ENCODE measurements at regions not wholly inside any gene's neighbourhood (a gene's known extent, or its start where the extent isn't known, plus 50 kb on each side); places are given as distances from the start of the nearest gene placed in this dataset.
A peak's percentile ranks its signal among the peaks of the same experiment; 100 is the strongest.

DNA sequence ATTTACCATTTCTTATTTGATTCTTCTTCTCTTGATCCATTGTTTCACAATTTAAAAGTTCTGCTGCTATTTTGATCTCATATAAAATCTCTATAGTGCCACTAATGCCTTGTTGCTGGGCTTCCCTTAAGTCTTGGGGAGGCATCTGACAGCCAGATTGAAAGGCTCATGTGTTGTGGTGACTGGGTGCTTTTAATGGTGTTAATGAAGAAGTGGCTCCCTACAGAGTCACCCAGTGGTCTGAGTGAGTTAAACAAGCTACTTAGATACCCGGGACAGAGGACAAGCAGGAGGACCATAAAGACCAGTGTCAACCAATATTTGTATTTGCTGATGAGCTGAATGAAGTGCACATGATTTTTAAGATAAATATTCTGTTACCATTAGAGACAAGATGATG, 176.4 kb upstream of the HABP2 start:
- DNase-seq, result no peak

DNA sequence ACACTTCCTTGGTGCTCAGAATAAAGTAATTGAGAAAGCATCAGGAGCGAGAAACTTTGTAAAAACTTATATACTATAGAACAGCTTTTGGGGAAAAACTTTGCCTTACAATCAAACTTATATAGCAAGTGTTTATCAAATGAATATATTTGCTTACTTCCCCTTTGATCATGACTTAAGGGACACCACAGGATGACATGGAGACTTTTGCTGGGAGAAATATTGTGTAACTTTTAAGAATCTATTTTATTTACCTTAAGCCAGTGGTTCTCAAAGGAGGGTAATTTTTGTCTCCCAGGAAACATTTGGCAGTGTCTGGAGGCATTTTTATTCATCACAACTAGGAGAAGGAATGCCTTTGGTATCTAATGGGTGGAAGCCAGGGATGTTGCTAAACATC, 173.8 kb upstream of the HABP2 start:
- no peak for DNase-seq

DNA sequence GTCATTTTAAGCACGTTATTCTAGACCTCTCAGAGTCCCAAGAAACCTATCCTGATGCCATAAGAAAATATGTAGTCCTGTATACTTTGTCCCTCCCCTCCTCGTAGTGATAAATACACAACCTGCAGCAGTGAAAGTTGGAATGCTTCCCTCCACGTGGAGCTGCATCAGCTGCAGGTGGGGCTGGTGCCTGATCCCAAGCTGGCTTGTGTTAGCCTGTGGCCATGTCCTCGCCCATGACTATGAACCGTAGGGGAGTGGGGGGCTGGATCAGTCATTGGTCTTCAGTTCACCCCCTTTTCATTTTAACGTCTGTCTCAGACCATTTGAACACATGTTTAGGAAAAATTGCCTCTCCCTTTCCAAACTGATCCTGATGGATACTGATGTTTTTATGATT, 171.4 kb upstream of the HABP2 start:
- DNase-seq, result no peak

DNA sequence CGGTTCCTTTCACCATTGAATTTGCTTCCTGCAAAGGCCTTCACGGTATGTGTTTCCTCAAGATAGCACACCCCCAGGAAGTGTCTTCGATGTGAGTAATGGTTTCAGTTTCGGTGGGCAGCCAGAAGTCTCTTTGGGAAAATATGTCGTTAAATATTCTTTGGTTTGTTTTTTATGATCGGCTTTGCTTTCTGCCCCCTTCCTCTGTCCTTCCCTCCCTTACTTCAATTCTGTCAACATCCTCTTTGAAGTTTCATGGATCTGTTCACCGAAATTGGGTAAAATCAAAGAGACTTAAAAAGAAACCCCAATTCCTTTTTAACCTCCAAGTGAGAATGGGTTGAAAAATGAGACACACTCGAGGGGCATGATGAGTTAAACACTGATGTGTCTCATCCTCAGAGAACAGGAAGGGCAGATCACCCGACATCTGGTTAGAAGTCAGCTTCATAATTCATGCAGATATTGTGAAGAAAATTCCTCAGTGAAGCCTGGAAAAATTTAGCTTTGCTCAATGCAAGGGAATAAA, 170.8 kb upstream of the HABP2 start:
- no peak for DNase-seq

DNA sequence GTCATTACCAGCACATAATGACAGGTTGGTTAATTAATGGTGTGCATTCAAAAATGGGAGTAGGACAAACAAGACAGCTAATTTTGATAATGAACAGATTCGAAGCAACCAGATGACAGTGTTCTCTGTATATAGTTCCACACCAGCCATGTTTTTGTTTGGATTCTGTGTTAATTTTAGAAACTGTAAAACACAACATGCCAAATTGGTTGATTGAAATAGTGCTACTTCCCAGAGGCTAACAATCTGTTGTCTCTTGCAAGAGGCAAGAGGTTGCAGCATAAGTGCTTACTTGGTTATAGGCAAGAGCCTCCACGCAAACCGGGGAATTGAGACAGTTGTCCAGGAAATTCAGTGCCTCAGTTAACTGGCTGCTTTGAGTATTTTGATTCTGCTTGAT, 170.2 kb upstream of the HABP2 start:
- no peak for DNase-seq

DNA sequence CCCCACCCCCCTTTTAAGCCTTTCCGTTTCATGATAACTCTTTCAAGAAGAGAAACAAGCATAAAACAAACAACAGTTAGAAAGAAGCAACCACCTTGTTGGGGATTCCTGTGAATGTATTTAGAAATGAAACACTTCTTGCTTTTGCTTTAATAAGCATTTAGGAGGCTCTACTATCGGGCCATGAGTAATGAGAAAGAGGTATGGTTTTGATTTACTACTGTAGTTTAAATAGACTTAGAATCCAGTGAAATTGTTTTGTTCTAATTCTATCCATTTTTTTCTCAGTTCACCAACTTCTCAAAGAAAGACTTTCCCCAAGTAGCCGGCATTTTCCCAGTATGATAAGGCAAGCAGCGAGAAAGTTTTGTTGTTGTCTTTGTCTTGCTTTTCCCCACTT, 168.7 kb upstream of the HABP2 start:
- no peak for DNase-seq

DNA sequence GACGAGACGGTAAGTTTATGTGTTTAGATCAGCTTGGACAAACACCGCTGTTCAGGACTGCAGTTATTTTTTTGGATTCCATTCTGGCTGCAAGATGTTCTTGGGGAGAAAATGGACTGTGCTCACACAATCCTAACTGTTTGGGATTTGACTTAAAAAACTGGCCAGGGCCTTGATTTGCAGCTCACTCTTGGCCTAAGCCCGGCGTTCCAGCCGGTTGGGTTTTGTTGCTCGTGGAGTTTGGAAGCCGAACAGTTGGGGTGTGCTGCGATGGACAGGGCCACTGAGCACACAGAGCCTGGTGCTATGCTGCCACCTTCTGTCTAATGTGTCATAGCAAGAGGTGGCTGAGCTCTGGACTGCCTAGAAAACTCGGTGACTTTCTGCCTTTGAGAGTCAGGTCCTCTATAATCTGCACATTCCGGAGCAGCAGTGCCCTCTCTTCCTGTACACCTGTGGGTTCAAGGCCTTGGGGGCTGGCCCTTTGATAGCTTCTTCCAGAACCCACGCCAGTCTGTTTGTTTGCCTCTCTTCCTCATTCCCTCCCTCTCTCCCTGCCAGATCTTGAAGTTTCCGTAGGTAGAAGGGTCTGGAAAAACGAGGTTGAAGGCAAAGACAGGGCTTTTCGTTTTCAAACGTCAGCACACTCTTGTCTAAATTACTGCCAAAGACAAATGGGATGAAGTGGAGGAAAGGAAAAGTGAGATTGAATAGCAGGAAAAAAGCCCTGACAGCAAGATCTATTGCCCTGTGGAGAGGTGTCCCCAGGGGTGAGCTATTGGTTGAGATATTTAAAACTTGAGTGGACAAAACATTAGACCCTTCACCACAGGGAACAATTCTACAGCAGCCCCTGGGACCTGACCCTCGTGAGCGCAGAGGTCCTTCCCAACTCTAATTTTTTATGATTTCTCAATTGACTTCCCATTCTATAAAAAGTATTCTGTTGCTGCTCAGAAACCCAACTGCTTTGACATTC, 167.5 kb upstream of the HABP2 start:
- peak; percentile 2 to 59 for DNase-seq

DNA sequence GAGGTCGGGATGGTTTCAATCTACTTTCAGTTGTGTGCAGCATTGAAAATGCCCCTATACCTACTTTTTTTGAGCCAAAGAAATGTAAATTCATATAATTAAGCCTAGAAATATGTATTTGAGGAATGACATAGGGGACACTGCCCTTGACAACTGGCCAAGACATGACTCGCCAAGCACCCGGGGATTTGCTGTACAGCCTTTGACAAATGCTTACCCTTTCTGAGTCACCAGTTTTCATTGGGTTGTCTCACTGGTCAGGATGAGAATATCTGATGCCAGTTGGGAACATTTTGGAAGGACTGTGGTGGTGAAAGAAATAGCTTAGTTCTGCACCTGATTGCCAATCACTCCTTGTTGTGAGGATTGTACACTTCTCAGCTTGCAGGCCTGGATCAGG, 166.8 kb upstream of the HABP2 start:
- DNase-seq, result no peak

DNA sequence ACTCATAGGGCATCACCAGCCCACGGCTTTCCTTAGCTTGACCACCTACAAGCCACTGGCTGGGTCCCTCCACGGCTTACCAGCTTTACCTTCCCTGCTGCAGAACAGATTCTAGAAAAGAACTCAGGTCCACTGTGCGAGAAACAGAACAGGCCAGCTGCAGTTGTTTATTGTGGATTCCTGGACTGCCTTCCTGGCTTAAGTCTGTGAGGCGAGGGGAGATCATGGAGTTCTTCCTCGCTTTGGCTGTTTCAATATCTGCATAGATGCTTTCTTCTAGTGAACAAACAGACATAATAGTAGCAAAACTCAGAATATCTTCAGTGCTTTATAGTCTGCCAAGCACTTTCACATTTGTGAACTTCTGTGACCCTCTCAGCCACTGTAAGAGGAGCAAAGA, 162.9 kb upstream of the HABP2 start:
- DNase-seq, result no peak

DNA sequence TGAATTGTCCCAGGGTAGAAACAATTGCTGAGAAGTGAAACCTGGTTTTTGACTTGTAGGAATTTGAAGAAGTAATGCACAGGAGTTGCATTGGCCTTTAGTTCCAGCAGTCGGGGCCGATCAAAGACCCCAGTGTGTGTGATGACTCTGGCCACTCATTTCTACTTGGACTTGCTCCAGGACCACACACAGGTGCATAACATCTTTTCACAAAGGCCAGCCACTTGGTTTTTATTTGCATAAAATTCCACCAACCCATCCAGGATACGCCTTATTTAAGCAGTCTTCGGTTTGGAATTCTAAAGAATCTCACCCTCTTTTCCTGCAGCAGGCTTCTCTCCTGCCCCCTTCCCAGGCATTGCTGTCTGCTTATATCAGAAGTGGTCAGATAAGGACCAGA, 162.0 kb upstream of the HABP2 start:
- no peak for DNase-seq

DNA sequence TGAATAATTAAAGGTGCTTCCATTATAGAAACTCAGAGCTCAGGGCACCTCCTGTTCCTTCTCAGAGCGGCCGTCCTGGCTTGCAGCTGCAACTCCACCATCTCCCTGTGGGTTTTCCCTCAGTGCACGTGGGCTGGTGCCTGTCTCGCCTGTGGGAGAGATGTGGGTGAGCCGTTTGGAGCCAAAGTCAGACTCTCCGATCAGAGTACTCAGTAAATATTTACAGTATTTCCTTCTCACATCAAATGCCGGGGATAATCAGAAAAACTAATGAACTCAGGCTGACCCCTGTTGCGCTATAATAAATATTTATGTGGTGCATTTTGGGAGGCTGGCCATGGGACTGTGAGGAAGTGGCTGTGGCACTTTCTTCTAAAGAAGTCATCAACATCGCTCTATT, 155.8 kb upstream of the HABP2 start:
- no peak for DNase-seq

DNA sequence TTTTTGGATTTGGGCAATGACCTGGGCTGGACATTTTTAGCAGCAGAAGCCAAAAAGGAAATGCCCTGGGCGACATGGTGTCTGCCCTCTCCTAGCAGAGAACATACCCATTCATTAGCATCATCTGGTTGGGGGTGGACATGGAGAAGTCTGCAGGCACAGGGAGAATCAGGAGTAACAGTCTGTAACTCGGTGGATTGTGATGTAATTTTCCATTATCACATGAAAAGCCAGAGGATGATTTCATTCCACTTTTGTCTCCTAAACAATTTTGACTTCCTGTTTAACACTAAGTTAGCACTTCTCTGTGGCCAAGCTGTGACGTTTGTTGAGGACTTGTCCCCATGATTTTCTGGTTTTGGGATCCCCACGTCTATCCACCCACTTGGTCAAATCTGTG, 153.8 kb upstream of the HABP2 start:
- no peak for DNase-seq

DNA sequence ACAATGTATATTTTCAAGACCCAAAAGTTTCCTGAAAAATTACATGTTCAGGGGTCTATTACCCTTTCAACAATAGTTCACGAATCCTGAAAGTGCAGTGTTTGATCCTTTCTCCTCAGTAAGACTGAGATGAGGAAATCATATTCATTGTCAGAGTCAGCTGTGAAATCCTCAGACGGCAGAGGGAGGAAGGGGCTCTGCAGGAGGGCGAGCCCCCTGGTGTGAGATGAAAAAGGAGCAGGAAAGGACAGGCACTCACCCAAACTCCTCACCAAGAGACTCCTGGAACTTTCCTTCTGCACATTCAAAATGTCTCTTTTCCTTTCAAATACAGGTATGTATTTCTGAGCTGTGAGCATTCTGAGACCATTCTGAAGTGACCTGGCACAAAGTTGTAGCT, 150.3 kb upstream of the HABP2 start:
- no peak for DNase-seq

DNA sequence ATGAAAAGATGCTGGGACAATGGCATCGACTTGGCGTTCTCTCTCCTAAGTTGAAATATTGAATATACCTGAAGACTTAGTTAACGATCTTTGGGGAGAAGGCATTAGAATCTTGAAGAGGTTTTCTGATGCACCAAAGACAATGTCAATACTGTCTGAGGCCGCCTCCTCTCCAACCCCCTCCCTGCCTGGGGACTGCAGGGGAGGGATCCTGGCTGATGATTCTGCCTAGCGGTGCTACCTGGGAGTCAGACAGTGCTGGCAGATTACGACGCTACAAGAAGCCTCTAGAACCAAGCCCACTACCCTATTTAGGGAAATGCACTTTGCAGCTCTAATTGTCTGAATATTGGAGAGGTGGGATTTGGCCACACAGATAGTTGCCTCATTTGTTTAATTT, 145.6 kb upstream of the HABP2 start:
- no peak for DNase-seq

DNA sequence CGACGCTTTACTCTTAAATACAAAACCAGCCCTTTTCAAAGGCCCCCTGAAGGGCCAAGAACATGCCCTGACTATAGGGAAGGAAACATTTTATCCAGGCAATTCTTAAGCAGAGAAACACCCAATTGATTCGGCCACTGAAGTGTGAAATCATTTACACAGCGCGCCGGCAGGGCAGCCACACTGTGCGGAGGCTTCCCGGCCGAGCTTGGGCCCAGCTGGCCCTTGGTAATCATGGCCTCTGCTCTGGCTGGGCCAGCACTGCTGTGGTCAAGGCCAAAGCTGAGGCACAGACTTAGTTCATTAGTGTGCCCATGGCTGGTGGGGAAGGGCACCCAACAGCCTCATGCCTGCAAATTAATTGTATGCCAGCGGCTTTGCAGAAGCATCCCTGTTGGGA, 143.7 kb upstream of the HABP2 start:
- no peak for DNase-seq

DNA sequence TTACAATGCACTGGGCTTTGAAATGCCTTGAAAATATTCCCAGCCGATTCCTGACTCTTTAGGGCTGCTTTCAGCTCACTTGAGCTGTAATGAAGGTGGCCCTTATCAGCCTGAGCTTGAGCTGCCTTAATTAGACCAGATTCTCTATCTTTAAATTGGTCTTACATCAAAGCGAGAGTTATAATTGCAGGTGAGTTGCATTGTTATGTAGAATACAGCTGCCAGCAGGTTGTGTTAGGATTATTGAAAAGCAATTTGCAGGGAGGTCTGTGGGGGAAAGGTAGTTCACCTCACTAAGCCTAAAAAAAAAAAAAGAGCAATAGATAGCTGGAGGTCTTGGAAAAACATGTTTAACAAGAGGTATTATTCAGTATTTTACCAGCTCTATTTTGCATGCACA, 142.2 kb upstream of the HABP2 start:
- DNase-seq, result no peak

DNA sequence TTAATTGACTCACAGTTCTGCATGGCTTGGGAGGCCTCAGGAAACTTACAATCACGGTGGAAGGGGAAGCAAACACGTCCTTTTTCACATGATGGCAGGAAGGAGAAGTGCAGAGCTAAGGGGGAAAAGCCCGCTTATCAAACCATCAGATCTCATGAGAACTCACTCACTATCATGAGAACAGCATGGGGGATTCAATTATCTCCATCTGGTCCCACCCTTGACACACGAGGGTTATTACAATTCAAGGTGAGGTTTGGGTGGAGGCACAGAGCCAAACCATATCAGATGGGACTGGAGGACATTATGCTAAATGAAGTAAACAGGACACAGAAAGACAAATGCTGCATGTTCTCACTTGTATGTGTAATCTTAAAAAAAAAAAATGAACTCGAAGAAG, 141.4 kb upstream of the HABP2 start:
- no peak for DNase-seq

DNA sequence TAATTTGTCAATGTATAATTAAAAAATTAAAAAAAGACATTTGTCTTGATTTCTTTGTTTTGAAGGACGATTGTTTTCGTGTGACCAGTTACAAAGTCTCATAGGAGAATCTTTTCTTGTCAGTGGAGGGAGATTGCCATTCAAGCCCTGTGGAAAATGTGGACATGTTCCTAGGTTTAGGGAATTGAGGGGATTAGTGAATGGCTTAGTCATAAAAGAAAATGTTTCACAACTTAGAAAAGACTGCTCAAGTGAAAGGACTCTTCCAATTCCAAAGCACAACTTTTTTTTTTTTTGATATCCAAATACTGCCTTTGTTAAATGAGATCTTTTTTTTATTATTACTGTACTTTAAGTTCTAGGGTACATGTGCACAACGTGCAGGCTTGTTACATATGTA, 140.7 kb upstream of the HABP2 start:
- no peak for DNase-seq

DNA sequence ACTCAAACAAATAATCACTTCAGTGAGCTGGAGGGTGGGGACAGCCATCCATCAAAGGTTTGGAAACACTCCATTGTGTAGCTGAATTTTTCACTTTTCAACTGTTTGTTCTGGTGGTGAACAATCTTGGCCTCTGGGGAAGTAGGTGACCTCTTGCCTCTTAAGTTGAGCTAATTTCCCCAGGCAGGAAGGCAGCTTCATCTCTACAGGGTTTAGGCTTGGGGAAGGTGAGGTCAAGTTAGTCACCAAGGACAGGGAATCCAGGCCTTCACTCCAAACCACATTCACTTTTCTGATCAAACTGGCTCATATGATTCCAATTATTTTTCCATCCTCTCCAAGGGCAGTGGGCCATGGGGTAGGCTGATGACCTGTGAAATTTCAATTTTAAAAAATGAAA, 138.3 kb upstream of the HABP2 start:
- no peak for DNase-seq

DNA sequence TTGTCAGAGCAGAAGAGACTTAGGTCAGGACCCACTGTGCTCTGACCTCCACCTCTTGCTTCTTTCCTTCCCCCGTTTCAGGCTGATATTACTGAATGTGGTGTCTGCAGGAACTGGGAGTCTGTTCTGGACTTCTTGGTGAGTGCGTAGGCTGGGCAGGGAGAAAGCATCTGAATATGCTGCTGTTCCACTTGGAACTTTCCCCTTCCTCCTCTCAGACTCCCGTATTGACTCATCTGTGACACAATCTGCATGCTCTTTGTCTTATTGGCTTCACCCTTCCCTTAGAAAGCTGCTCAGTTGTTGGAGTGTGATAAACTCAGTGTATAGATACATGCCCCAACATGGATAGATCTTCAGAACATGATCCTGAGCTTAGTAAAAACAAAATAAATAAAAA, 137.6 kb upstream of the HABP2 start:
- no peak for DNase-seq

DNA sequence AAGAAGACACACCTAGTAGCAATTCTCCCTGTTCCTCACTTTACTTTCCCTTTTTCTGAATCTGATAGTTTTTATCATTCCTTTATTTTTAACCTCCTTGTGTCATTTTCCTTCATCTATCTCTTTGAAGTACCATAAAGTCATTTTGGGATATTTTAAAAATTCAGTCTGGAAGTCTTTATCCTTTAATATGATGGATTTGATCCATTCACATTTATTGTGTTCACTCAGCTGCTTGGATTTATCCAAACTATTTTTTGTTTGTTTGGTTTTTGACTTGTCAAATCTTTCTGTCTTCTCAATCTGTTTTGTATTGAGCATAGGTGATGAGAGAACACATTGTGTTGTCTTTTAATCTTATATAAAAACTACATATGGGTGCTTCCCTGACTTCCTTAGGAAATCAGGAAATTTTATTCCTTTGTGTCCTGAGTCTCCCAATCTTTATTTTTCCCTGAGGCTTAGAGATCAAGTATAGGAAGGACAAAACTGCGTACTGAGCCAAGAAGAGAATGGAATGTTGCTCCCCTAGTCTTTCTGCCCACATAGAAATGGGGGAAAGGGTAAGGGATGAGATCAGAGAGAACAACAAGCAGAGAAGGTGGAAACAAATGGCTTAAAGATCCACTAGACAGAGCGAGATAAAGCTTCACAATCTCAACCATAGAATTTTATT, 132.7 kb upstream of the HABP2 start:
- DNase-seq, result no peak

DNA sequence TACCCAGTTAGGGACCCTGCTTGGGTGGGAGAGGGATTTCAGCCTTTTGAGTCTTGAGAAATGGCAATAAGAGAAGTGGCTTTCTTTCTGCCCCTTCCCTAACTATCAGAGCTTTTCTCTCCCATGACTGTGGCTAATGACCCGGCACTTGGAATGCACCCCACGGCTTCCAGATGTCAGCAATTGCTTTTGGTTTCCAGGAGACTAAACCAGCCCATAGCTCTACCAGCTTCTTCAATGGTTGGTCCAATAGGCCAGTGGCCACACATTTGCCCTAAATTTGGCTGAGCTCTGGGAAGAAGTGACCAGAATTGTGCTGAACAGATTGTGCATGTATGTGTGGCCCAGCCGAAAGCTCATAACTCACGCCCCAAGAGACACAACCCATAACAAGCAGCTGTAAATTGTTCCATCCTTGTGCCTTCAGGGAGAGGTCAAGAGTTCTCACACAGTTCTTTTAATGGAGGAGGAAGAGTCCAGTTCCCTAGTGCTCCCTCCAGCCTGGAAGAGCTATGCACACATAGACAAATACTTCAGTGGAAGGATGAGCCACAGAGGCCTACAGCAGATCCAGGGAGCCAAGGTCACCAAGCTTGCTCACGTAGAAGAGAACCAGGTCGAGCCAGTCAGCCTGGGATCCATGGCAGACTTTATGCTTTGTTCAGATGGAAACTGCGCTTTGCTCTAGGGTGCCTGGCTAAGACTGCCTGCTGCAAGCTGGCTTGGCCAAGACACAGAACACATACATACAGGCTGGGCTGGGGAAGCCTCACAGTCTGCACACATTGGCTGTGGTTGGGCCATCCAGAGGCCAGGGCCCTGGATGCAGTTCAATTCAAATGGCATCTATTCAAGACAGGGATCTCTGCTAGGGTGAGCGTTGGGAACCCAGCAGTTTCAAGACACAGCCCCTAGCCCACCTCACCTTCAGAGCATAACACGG, 131.8 kb upstream of the HABP2 start:
- DNase-seq, result no peak

DNA sequence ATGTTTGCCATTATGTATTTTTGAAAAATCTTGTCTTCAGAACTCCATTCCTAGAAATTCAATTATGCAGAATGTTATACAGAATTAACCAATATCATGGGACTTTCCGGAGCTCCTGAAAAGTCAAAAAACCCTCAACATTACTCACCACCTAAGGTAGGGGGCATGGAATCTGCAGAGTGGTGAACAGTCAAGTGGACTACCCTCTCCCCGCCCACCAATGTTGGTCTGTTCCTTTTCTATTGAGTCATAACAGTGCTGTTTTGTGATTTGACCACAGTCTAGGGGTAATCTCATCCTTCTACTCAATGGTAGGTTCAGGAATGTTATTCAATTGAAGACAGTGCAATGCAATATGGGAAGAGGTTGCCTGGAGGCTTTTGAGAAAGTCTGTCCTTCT, 130.5 kb upstream of the HABP2 start:
- no peak for DNase-seq

All from NCI-H1930 (cell line).